ENCODE measurements at regions not wholly inside any gene's neighbourhood (a gene's known extent, or its start where the extent isn't known, plus 50 kb on each side); places are given as distances from the start of the nearest gene placed in this dataset.

GRCh38 chr2:13813236-13813635, 819.3 kb upstream of the LRATD1 start:
- TF ChIP-seq POLR2A (IDR thresholded peaks at IDR 0.05) (no peak), CTCF (IDR thresholded peaks at IDR 0.05) (no peak)

All from Peyer's patch (tissue), 4 donors.